Globus pallidus (tissue), 1 donor: ENCODE measurements at regions not wholly inside any gene's neighbourhood (a gene's known extent, or its start where the extent isn't known, plus 50 kb on each side); places are given as distances from the start of the nearest gene placed in this dataset.
"Not testable (repeated sequence)": the region's sequence is repeated elsewhere in the genome, so short reads cannot be mapped to it uniquely, and the experiment has no call there.

Source experiments
- DNase-seq: peaks from one replicate; pipeline ENCODE4 v3.0.0-alpha.2; 2015; ENCODE audit warnings: low spot score

DNA sequence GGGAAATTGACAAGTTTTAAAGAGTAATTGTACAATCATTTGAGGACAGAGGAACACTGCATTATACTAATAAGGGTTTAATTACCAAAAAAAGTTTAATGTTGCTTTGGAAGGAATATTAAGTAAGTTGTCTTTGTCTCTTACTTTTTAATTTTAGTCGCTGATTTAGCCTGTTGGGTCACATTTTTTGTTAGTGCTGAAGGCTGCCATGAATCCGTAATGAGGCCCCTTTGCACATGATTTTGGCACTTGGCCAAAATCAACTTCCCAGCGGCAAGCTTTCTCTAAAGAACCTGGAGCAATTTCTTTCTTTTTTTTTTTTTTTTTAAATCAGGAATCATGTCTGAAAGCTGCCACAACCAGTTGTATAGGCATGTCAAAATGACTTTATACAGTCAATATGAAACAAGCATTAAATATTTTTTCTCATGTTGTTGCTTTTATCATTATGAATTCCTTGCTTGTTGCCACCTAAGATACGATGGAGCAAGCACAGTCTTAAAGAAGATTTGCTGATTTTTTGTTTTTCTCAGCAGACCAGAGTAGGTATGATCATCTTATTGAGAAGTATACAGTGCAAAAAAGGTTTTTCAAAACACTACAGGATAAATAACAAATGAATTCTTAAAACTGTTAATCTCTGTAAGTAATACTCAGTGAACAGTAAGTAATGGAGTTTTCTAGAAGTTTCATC lies 690.4 kb downstream of the USP25 start:
- DNase-seq = peak; percentile 85

DNA sequence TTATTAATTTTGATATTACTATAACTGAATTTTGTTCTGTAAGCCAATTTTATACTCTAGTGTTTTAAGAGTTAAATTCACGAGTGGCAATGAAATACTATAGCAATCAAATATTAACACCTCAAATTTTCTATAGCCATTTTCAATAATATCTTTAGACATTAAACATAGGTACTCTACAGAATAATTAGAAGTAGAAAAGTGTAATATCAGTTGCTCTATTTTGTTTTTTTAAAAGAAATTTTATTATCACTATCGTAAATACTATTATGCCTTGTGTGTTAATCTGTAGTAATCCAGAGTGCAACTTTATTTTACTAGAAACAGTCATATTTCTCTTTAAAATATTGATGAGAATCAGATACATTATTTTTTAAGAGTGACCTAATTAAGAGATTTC lies 691.2 kb downstream of the USP25 start:
- DNase-seq = no peak

GRCh38 chr21:16421965-16422364 lies 692.2 kb downstream of the USP25 start:
- DNase-seq = no peak

DNA sequence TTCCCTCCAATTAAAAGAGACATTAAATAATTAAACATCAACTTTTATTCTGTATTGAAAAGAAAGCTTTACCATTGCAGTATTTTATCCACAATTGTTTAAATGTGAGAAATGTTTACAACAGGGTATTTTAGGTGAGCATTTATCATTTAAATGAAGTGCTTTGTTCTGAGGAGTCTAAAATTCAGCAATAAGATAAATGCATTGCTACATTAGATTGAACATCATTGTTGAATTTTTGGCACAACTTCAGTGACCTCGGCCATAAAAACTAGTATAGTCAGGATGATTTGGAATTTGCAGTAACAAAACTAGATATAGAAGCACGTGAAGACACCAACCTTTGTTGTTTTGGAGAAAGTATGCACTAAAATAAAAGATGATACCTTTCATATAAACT lies 692.9 kb downstream of the USP25 start:
- DNase-seq = no peak

GRCh38 chr21:16423921-16424320 lies 694.1 kb downstream of the USP25 start:
- DNase-seq = no peak

DNA sequence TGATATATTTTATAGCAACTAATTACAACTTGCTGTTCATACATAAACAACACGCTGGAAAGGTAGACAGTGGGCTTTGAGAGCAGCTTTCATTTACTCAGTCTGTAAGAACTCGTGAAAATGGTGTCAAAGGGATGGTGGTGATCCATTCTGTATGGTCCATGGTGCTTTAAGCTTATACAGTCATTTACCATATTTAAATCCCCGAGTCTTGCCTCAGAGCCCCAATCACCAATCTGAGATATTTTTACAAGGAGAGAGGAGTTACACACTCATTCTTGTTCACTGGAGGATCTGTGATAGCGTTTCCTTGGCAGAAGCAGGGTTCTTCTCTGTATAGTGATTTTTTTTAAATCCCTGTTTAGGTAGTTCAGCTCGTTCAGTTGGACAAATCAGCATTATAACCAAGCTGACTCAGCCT lies 694.6 kb downstream of the USP25 start:
- no peak for DNase-seq

DNA sequence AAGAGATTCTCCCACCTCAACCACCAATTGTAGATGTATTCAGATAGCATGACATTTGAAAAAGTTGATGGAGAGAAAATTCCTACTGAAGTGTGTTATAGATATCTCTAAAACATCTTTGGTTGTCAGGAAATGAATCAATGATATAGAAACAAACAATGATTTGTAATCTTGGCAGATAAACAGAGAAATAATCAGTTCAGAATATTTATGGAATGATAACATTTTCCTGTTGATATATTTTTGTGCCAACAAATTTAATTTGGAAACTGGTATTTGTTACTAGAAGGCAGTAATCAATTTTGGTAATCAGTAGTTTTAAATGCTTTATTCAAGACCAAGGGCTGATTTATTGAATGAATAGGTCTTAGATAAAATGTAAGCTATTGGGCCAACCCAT lies 695.6 kb downstream of the USP25 start:
- no peak for DNase-seq

DNA sequence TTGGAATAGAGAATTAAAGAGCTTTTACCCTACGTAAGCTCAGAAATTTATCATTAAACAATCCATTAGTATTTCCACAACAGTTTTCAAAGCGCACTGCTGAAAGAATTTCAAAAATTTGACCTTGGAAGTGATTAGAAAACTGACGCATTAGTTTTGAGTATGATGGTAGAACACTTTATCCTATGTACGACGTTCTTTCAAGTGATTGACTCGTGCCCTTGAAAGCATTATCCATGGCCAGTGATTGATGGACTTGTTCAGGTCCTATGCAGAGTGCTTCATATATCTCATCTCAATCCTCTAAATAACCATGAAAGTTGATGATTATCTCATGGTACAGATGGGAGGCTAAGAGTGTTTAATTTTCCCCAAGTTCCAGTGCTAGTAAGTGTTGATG lies 697.2 kb downstream of the USP25 start:
- DNase-seq = no peak

GRCh38 chr21:16427587-16428087 lies 697.9 kb downstream of the USP25 start:
- no peak for DNase-seq

DNA sequence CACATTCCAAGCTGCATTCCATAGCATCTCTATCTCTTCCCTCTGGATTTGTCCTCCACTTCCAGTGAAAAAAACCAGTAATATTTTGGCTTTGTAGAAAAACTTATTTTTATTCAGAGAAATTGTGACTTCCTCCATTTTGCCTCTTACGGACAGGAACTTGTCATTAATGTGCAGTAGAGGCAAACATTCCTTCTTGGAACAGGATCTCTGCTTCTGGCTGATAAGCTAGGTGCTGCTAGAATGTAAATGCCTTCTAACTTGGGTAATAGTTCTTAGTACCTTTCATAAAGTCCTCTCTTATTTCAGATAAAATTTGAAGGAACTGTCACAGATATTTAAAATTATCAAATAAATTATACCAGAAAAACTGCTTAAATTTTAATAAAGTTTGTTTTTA lies 707.8 kb downstream of the USP25 start:
- DNase-seq = no peak

DNA sequence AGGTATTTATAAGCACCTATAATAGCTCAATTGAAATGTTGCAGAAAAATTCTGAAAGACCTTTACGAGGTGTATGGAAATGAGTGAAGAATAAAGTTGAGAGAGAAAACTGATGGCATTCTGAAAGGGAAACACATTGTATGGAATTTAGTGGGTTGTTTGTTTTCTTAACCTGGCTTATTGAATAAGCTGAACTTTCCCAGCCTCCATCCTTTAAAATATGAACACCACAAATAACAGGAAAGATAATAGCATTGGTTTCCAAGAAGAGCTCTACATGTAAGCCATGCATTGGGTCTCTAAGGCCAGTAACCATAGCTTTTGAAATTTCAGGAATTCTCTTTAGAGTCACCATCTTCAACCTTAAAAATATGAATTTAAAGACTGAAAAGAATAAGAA lies 709.0 kb downstream of the USP25 start:
- DNase-seq = no peak

GRCh38 chr21:16441789-16442188 lies 712.0 kb downstream of the USP25 start:
- DNase-seq = no peak

GRCh38 chr21:16454399-16454798 lies 724.6 kb downstream of the USP25 start:
- DNase-seq = no peak

DNA sequence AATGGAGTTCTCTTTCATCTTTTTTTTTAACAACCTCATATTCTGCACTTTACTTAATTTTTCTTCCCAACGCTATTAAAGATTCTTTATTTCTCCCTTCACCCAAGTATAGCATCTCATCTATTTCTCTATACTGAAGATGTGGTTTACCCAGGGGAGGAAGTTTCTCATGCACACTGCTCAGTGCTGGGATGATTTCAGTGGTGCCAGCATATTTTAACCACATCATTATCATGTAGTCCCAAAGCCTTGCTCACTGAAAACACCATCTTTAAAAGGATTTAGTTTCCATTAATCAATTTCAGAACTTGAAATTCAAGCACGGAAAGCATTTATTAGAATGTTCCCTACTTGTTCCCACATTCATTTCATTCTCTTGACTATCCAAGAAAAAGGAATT lies 725.7 kb downstream of the USP25 start:
- DNase-seq = no peak

DNA sequence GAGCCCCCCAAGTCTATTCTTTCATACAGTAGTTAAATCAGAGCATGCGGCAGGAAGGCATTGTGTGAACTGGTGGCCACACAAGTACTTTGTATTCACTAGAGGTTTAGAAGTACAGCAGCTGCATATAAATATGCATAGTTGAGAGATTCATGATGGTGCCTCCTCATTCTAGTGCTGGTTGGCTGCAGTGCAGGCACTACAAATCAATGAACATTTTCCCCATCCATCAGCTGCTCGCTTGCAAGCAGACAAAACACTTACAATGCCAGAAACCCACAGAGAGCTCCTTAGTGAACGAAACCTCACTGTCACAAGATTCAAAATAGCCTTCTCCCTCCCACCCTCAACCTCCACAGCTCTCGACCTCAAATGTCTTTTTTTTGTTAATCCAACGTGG lies 726.2 kb downstream of the USP25 start:
- DNase-seq = peak; percentile 92

DNA sequence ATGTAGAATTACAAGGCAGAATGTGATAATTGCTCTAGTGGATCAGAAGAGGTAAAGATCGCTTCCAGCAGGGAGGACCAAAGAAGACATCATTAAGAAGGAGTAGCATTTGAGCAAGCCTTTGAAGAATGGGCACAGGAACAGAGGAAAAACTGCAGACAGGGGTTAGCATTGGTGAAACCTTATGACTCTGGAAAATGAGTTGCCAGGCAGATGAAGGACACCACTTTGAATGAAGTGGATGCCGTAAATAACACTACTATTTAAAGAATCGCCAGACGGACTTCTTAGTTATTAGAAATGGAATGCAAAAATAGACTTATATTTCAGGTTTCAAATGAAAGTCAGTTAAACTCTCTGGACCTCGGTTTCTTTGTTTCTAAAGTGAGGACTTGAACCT lies 727.7 kb downstream of the USP25 start:
- no peak for DNase-seq

DNA sequence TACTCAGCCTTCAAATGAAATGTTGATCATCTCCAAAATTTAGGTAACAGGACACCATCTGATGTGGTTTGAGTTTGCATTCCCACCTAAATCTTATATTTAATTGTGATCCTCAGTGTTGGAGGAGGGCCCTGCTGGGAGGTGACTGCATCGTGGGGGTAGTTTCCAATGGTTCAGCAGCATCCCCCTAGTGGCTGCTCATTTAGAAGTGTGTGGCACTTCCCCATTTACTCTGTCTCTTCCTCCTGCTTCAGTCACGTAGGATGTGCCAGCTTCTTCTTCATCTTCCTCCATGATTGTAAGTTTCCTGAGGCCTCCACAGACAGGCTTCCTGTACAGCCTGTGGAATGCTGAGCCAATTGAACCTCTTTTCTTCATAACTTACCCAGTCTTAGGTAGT lies 731.2 kb downstream of the USP25 start:
- DNase-seq = no peak

DNA sequence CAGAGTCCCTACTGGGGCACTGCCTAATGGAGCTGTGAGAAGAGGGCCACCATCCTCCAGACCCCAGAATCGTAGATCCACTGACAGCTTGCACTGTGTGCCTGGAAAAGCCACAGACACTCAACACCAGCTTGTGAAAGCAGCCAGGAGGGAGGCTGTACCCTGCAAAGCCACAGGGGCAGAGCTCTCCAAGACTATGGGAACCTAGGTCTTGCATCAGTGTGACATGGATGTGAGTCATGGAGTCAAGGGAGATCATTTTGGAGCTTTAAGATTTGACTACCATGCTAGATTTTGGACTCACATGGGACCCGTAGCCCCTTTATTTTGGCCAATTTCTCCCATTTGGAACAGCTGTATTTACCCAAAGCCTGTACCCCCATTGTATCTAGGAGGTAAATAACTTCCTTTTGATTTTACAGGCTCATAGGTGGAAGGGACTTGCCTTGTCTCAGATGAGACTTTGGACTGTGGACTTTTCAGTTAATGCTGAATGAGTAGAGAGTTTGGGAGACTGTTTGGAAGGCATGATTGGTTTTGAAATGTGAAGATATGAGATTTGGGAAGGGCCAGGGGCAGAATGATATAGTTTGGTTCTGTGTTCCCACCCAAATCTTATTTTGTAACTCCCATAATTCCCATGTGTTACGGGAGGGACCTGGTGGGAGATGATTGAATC lies 734.6 kb downstream of the USP25 start:
- not testable (repeated sequence) for DNase-seq

- DNase-seq = no peak
Observed at GRCh38 chr21:16468184-16468583, 738.4 kb downstream of the USP25 start.

DNA sequence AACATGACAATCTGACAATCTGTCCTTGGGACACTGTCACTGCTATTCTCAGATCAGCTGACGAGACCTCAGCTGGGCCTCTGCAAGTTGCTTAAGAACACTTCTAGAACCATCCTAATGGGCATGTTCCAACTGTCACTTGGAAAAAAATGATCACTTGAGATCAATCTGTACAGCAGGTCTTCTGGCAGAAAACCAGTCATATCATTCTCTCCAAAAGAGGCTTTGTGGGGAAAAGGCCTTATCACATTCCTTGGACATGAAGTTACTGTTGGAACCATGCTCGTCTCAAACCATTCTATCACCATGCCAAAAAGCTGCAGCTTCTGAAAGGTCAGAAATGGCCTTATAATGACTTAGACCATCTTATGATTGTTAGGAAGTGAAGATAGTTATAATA lies 744.2 kb downstream of the USP25 start:
- DNase-seq = peak; percentile 38

GRCh38 chr21:16476056-16476825 lies 746.5 kb downstream of the USP25 start:
- DNase-seq = no peak

GRCh38 chr21:16488042-16488441 lies 758.3 kb downstream of the USP25 start:
- DNase-seq = no peak

DNA sequence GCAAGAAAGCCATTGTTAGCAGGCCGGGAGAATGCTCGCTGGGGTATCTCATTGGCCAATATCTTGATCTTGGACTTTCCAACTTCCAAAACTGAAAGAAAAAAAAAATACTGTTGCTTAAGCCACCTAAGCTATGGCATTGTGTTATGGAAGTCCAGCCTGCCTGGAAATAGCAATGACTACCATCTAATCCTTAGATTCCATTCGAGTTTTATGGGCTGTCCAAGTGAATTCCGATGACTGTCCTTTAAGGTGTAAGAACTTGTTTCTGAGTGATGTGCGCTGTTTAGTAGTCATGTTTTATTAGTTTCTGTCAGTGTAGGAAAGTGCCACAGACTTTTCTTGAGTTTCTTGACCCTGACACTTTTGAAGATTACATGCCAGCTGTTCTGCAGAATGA lies 762.6 kb downstream of the USP25 start:
- no peak for DNase-seq
